Rectal smooth muscle tissue (tissue), 1 donor: ENCODE measurements at regions not wholly inside any gene's neighbourhood (a gene's known extent, or its start where the extent isn't known, plus 50 kb on each side); places are given as distances from the start of the nearest gene placed in this dataset.
"Not testable (repeated sequence)": the region's sequence is repeated elsewhere in the genome, so short reads cannot be mapped to it uniquely, and the experiment has no call there.

Experiments
- H3K27ac ChIP-seq: one replicate; pipeline ENCODE4 v1.7.0; 2013; ENCODE audit warnings: low read depth, low read length, inconsistent platforms
- H3K27me3 ChIP-seq: one replicate; pipeline ENCODE4 v1.7.0; 2013; ENCODE audit warnings: low read length; ENCODE audit not compliant: control insufficient read depth, insufficient read depth
- H3K36me3 ChIP-seq: one replicate; pipeline ENCODE4 v1.7.0; 2013; ENCODE audit warnings: low read length; ENCODE audit not compliant: control insufficient read depth, insufficient read depth
- H3K4me1 ChIP-seq: one replicate; pipeline ENCODE4 v1.7.0; 2013; ENCODE audit warnings: low read length; ENCODE audit not compliant: control insufficient read depth, insufficient read depth
- H3K4me3 ChIP-seq: one replicate; pipeline ENCODE4 v1.7.0; 2013; ENCODE audit warnings: low read length
- H3K9ac ChIP-seq: one replicate; pipeline ENCODE4 v1.7.0; 2013; ENCODE audit warnings: low read length

GRCh38 chr7:136386876-136387275 lies 409.7 kb upstream of the MTPN start:
- Histone ChIP-seq H3K36me3 (no peaks in the 10 kb centered on the region), H3K27ac (no peak overlapping the region)

GRCh38 chr7:136371409-136371808 lies 394.2 kb upstream of the MTPN start:
- not testable (repeated sequence) for H3K9ac ChIP-seq, H3K4me3 ChIP-seq, H3K27me3 ChIP-seq

More at GRCh38 chr7:136386876-136387275, 409.7 kb upstream of the MTPN start:
- Histone ChIP-seq H3K4me1 (no peaks in the 10 kb centered on the region), H3K27me3 (no peaks in the 10 kb centered on the region), H3K9ac (no peak overlapping the region), H3K4me3 (no peak overlapping the region)

GRCh38 chr7:136370137-136370536 lies 393.0 kb upstream of the MTPN start:
- H3K27ac ChIP-seq, result no peak overlapping the region
- H3K9ac ChIP-seq, result no peak overlapping the region
- H3K27me3 ChIP-seq, result no peaks in the 10 kb centered on the region
- H3K4me3 ChIP-seq, result no peak overlapping the region
- H3K36me3 ChIP-seq, result no peaks in the 10 kb centered on the region
- H3K4me1 ChIP-seq, result no peaks in the 10 kb centered on the region

More at GRCh38 chr7:136371409-136371808, 394.2 kb upstream of the MTPN start:
- not testable (repeated sequence) for H3K36me3 ChIP-seq, H3K27ac ChIP-seq, H3K4me1 ChIP-seq

GRCh38 chr7:136369225-136369624 lies 392.1 kb upstream of the MTPN start:
- Histone ChIP-seq H3K36me3 (no peaks in the 10 kb centered on the region), H3K27ac (no peak overlapping the region), H3K4me3 (no peak overlapping the region), H3K9ac (no peak overlapping the region), H3K27me3 (no peaks in the 10 kb centered on the region), H3K4me1 (no peaks in the 10 kb centered on the region)

- no peaks in the 10 kb centered on the region for H3K36me3 ChIP-seq
- H3K27ac ChIP-seq, result no peak overlapping the region
- H3K9ac ChIP-seq, result no peak overlapping the region
- no peaks in the 10 kb centered on the region for H3K27me3 ChIP-seq
- H3K4me3 ChIP-seq, result no peak overlapping the region
- no peaks in the 10 kb centered on the region for H3K4me1 ChIP-seq
These were observed 382.3 kb upstream of the MTPN start for GRCh38 chr7:136359333-136359903.

GRCh38 chr7:136353287-136353686 lies 376.1 kb upstream of the MTPN start:
- no peaks in the 10 kb centered on the region for H3K36me3 ChIP-seq
- no peaks in the 10 kb centered on the region for H3K4me1 ChIP-seq
- H3K9ac ChIP-seq, result no peak overlapping the region
- no peak overlapping the region for H3K27ac ChIP-seq
- no peaks in the 10 kb centered on the region for H3K27me3 ChIP-seq
- no peak overlapping the region for H3K4me3 ChIP-seq

GRCh38 chr7:136348542-136349192 lies 371.5 kb upstream of the MTPN start:
- H3K9ac ChIP-seq, result no peak overlapping the region
- H3K4me3 ChIP-seq, result no peak overlapping the region
- H3K4me1 ChIP-seq, result no peaks in the 10 kb centered on the region
- no peaks in the 10 kb centered on the region for H3K27me3 ChIP-seq
- no peaks in the 10 kb centered on the region for H3K36me3 ChIP-seq
- H3K27ac ChIP-seq, result no peak overlapping the region

GRCh38 chr7:136348142-136348541 lies 371.0 kb upstream of the MTPN start:
- Histone ChIP-seq H3K4me1 (no peaks in the 10 kb centered on the region), H3K9ac (no peak overlapping the region), H3K36me3 (no peaks in the 10 kb centered on the region), H3K4me3 (no peak overlapping the region), H3K27ac (no peak overlapping the region), H3K27me3 (no peaks in the 10 kb centered on the region)

- no peak overlapping the region for H3K27ac ChIP-seq
- H3K27me3 ChIP-seq, result no peaks in the 10 kb centered on the region
- no peak overlapping the region for H3K9ac ChIP-seq
- no peak overlapping the region for H3K4me3 ChIP-seq
- no peaks in the 10 kb centered on the region for H3K4me1 ChIP-seq
- no peaks in the 10 kb centered on the region for H3K36me3 ChIP-seq
These were observed 370.3 kb upstream of the MTPN start for GRCh38 chr7:136347488-136347887.

GRCh38 chr7:136342251-136342650 lies 365.1 kb upstream of the MTPN start:
- Histone ChIP-seq H3K9ac (no peak overlapping the region), H3K27me3 (no peaks in the 10 kb centered on the region), H3K27ac (no peak overlapping the region), H3K4me1 (no peaks in the 10 kb centered on the region), H3K4me3 (no peak overlapping the region), H3K36me3 (no peaks in the 10 kb centered on the region)

GRCh38 chr7:136339464-136339863 lies 362.3 kb upstream of the MTPN start:
- Histone ChIP-seq H3K9ac (no peak overlapping the region), H3K4me1 (no peaks in the 10 kb centered on the region), H3K36me3 (no peaks in the 10 kb centered on the region), H3K27me3 (no peaks in the 10 kb centered on the region), H3K27ac (no peak overlapping the region), H3K4me3 (no peak overlapping the region)

- Histone ChIP-seq H3K27me3 (no peaks in the 10 kb centered on the region), H3K4me1 (peaks cover 5% of the 10 kb centered on the region), H3K27ac (no peak overlapping the region), H3K4me3 (no peak overlapping the region), H3K36me3 (no peaks in the 10 kb centered on the region), H3K9ac (no peak overlapping the region)
These were observed 359.8 kb upstream of the MTPN start for GRCh38 chr7:136336932-136337331.

GRCh38 chr7:136333636-136334035 lies 356.5 kb upstream of the MTPN start:
- Histone ChIP-seq H3K27me3 (no peaks in the 10 kb centered on the region), H3K9ac (no peak overlapping the region), H3K27ac (no peak overlapping the region), H3K4me1 (peaks cover 5% of the 10 kb centered on the region), H3K36me3 (no peaks in the 10 kb centered on the region), H3K4me3 (no peak overlapping the region)
